Sciatic nerve (tissue), 2 donors: ENCODE measurements at regions not wholly inside any gene's neighbourhood (a gene's known extent, or its start where the extent isn't known, plus 50 kb on each side); places are given as distances from the start of the nearest gene placed in this dataset.
"Not testable (repeated sequence)": the region's sequence is repeated elsewhere in the genome, so short reads cannot be mapped to it uniquely, and the experiment has no call there.

Source experiments
- ATAC-seq: fragments of 200-7000 bp; cut with Tn5 transposase; one replicate; pipeline ENCODE4 v1.9.1; 2020; ENCODE audit warnings: mild to moderate bottlenecking, moderate library complexity
- DNase-seq: peaks from one replicate; pipeline ENCODE4 v3.0.0-alpha.2; 2020; ENCODE audit warnings: low spot score
- intact Hi-C: fragments of 100-400 bp; cut with DNase I; formaldehyde crosslinking; loops from one replicate; pipeline ENCODE4 v1.14.2; 2022
- donor health status: DM: no; HTN: no; CAD: no.
- donor health status: DM: no; HTN: no; CAD: no.

DNA sequence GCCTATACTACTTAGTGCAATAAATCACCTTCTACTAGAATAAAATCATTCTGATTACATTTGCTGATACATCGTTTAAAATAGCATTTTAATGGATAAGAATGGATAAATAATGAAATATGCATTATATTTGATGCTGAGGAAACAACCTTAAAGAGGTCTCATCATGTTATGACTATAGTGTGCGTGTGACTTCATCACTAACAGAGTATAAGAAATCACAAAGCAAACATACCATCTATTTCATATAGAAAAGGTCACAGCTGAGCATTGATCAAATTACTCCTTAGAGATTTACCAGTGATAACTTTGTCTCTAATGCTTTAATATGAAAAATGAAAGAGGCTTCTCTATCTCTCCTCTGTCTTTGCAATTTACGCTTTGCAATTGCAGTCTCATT lies 1620.3 kb upstream of the SLC10A2 start:
- no peak for DNase-seq
- intact Hi-C loops: no loop called here
- ATAC-seq: no peak

DNA sequence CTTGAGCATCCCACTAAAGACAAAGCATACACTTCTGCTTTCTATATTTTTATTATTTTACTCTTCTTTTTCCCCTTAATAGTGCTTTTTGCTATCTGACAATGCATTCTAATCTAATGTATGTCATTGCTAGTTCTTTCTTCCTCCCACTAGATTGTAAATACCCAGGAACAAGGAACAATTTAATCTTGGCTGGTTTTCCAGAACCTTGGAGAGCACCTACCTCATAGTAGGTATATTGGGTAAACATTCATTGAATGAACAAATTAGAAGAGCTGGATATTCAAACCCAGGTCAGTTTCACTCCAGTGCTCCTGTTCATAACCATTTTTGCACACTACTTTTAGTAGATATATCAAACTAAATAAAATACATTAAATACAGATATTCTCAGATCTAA lies 1617.6 kb upstream of the SLC10A2 start:
- ATAC-seq (no peak), DNase-seq (no peak)
- intact Hi-C loops: no loop called here

DNA sequence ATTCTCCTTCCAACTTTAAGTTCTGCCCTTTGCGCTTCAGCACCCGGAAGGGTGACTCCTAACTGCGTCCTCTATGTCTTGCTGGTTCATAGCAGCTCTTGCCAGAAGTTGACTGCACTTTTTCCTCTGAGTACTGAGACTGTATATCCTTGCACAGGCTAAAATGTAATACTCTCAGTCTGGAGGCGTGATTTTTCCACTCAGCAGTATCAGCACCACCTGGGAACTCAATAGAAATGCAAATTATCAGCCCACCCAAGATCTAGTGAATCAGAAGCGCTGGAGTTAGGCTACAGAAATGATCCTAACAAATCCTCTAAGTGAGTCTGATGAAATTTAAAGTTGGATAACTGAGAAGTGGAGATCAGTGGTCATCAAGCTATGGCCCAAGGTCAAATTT lies 1611.9 kb upstream of the SLC10A2 start:
- no peak for ATAC-seq

DNA sequence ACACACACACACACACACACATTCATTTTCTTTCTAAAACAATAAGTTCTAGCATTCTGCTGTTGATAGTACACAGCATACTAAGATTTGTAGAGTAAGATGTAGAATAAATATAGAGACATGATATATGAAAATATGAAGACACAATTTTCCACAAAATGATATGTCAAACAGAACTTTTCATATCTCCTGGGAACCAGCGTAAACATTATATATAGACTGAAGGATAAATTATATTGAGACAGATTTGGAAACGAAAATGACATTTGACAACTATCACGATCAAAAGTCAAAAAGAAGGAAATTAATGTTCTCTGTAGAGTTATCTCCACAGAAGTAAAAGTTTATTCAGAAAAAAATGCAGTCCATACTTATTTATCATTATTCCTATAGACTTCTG lies 1605.7 kb upstream of the SLC10A2 start:
- DNase-seq (no peak), ATAC-seq (no peak)
- intact Hi-C loops: no loop called here

More for the DNA sequence above, 1611.9 kb upstream of the SLC10A2 start:
- intact Hi-C loops: no loop called here
- DNase-seq: no peak

DNA sequence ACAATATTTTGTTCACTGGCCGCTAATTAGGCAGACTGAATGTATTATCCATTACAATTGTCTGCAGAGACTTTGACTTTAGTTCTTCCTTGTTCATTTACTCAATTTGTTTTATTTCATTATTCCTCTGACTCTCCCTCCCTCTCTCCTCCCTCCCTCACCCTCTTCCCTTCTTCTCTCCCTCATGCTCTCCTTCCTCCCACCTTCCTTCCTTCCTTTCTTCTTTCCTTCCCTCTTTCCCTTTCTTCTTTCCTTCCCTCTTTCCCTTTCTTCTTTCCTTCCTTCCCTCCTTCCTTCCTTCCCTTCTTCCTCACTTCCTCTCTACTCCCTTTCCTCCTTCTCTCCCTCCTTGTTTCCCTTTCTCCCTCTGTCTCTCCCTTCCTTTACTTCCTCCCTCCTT lies 1591.0 kb upstream of the SLC10A2 start:
- intact Hi-C loops: no loop called here
- no peak for DNase-seq
- ATAC-seq: no peak

DNA sequence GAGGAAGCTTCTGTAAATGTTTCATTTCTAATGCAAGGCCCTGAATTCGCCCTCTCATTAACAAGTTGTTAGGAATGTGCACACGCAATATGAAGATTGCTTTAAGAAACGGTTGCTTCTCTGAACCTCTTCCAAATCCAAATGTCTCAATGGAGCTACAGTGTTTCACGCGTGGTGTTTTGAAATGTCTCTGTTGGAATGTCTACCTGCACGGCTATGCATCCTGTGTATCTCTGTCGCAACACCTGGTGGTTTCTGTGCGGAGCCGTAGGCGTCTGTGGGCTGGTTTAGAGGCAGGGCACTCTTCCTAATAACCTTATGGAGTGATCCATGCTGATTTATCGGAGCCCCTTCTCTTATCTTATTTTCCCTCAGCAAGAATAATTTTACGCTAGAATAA lies 1584.2 kb upstream of the SLC10A2 start:
- no peak for DNase-seq
- no peak for ATAC-seq
- intact Hi-C loops: no loop called here

DNA sequence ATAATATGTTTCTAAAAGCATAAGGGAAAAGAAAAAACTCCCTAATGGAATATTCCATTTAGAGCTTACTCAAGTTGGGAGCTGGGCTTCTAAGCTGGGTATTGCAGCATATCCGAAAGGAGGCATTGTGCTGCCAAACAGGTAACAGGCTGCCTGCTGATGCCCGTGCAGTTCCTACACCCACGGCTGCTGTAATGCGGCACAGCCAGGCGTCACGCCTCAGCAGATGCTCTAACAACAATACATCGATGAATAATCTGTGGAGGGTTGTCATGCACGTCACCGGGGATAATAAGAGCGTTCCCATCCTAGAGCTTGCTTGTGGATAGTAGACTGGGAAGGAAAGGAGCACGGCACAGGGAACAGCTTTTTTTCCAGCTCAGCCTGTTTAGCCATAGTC lies 1582.1 kb upstream of the SLC10A2 start:
- ATAC-seq: no peak

DNA sequence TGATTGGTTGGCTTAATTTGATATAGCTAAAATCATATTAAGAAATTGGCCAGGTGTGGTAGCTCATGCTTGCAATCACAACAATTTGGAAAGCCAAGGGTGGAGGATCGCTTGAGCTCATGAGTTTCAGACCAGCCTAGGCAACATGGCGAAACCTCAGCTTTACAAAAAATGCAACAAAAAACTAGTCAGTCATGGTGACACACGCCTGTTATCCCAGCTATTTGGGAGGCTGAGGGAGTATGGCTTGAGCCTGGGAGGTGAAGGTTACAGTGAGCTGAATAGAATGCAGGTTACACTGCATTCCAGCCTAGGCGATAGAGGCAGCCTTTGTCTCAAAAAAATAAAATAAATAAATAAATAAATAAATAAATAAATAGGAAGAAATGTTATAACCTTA lies 1579.6 kb upstream of the SLC10A2 start:
- DNase-seq: no peak
- intact Hi-C loops: no loop called here
- no peak for ATAC-seq

More for the DNA sequence above, 1582.1 kb upstream of the SLC10A2 start:
- DNase-seq: no peak
- intact Hi-C loops: no loop called here

DNA sequence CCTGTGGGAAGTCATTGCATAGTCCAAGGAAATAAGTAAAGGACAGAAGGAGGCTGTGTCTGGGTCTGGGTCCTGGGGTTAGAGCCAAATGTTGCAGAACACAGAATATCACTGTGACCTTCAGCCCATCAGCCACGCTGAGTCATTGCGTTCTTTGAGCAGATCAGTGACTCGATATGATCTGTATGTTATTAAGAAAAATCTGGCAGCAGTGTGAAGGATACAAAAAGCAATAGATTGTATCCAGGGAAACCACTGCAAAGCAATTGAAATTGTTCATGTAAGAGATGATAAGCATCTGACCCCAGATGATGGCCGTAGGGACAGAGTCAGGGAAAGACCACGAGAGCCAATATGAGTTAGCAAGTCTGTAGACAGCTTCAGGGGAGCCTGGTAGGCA lies 1575.1 kb upstream of the SLC10A2 start:
- no peak for DNase-seq
- intact Hi-C loops: no loop called here
- ATAC-seq: no peak

DNA sequence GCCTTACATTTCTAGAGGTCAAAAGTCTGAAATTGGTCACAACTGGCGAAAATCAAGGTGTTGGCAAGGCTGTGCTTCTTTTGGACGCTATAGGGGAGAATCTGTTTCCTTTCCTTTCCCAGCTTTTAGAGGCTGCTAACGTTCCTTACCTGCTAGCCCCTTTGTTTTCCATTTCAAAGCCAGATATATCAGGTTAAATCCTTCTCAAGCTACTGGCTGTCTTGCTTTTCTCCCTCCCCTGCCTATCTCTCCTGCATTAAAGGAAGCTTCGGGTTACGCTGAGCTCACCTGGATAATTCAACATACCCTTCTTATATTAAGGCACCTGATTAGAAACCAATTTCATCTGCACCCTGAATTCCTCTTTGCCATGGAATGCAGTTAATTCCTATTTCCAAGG lies 1569.7 kb upstream of the SLC10A2 start:
- DNase-seq (no peak), ATAC-seq (no peak)
- intact Hi-C loops: no loop called here

DNA sequence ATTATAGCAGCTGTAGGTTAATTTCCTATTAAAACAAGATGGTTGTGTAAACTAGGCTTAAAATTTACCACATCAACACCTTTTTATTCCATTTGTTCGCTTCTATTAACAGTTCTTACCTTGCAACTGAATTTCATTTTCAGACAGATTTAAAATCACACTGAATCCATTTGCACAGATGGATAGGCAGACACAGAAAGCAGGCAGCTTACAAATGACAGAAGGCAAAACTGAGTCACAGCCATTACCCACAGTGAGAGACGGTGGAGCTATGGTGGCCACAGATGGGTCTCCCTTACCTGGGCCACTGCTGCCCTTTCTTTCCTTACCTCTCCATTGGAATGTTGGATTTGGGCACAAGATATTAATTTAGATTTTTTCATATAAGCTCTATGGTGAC lies 1567.8 kb upstream of the SLC10A2 start:
- intact Hi-C loops: no loop called here
- DNase-seq: no peak
- ATAC-seq: no peak

DNA sequence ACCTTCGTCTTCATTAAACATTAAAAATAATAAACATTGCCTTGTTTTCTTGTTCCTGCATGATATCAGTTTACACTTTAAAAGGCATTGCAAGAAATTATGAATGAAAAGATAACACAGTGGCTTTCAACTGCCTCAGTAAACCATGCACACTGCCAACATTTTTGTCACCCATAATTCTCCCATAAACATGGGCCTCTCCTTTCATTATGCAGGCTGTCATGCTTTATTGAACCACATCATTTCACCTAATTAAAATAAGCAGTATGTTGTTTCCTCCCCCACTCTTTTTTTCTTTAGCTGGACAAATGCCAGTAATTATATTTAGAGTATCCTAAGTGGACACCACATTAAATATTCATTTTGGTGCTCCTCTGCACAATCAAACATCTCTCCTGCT lies 1566.5 kb upstream of the SLC10A2 start:
- intact Hi-C loops: no loop called here
- DNase-seq: no peak
- ATAC-seq: no peak

DNA sequence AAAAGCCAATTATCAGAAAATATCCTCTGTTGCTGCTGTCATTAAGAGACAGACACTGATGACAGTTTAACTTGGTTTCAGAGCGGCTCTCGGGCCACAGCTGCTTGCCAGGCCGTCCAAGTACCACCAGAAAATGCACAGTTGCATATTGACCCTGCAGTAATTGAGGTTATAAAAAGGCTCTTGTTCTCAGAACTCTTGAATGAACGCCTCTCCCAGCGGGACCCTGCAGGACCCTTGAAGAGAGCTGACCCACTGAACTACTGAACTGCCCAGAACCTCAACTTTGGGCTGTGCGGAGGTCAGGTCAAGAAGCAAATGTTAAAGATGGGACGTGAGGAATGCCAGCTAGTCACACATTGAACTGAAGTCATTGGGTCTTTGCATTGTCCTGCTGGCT lies 1559.0 kb upstream of the SLC10A2 start:
- no peak for ATAC-seq
- intact Hi-C loops: no loop called here
- no peak for DNase-seq

DNA sequence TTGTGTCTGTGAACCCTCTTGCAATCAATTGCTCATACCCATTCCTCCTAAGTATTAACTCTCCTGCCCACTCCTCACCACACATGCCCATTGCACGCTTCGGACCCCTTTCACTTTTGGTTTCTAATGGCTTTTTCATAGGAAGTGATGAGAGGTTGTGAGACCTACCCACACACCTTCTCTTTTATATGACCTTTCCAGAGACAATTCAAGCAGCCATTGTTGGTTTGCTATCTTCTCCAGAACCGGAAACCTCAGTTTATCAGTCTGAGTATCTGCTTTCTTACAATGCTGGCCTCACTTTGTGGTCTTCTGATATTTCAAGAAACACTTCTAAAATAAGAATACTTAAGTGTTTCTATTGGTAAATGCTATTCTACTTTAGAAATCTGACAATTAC lies 1550.8 kb upstream of the SLC10A2 start:
- ATAC-seq: no peak
- no peak for DNase-seq
- intact Hi-C loops: no loop called here

DNA sequence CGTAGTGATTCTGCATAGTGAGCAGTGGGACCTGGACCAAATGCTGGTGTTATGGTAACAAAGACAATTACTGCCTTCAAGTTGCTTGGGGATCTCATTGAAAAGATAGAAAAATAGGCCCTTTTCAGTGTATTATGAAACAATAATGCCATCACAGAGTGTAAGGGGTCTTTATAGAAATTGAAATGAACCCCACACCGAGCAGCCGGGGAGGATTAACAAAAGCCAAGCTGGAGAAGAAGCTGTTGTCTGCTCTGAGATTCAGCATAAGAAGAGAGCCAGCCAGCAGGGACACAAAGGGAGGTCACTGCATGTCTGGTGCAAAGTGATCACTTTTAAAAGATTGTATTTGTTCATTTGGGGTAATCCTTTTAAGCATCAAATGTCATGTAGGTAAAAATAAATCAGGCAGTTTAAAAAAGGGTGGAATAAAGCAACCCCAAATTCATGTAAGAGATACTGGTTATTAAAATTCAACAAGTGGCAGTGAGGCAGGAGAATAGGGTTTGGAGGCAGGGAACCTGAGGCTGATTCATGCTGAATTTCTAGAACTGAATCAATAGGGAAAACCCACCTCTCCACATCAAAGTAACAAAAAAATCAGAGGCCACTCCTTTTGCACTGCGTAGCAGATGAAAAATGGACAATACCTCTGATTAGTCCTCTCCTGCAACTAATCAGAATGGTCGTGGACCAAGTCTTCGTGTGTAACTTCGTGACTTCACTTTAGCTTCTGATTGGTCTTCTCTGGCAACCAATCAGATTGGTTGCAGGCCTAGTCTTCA lies 1548.3 kb upstream of the SLC10A2 start:
- no peak for DNase-seq
- intact Hi-C loops: no loop called here
- no peak for ATAC-seq

DNA sequence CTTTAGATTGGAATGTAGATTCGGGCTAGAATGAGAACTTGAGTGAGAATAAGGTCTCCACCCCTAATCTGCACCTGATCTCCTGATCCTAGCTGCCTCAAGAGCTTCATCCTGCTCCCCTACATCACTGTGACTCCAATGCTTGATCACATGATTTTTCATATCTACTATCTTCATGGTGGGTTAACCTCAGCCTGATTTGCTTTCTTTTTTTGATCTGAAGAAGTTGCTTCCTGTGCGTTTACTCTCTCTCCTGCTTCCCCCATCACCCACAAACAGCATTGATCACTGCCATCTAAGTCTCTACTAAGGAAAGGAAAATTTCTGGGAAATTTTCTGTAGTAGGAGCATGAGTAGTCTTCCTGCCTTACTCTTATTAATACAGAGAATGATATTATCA lies 1542.1 kb upstream of the SLC10A2 start:
- no peak for DNase-seq
- ATAC-seq: no peak
- intact Hi-C loops: no loop called here

DNA sequence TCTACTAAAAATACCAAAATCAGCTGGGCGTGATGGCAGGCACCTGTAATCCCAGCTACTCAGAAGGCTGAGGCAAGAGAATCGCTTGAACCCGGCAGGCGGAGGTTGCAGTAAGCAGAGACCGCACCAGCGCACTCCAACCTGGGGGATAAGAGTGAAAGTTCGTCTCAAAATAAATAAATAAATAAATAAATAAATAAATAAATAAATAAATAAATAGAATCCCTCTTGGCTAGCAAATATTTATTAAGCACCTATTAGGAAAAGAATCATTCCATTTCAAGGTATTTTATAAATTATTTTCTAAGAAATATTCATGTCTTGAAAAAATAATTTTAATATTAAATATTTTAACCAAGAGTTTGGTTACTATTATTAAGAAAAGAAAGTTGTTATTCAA lies 1539.2 kb upstream of the SLC10A2 start:
- intact Hi-C loops, ATAC-seq, DNase-seq: not testable (repeated sequence)

DNA sequence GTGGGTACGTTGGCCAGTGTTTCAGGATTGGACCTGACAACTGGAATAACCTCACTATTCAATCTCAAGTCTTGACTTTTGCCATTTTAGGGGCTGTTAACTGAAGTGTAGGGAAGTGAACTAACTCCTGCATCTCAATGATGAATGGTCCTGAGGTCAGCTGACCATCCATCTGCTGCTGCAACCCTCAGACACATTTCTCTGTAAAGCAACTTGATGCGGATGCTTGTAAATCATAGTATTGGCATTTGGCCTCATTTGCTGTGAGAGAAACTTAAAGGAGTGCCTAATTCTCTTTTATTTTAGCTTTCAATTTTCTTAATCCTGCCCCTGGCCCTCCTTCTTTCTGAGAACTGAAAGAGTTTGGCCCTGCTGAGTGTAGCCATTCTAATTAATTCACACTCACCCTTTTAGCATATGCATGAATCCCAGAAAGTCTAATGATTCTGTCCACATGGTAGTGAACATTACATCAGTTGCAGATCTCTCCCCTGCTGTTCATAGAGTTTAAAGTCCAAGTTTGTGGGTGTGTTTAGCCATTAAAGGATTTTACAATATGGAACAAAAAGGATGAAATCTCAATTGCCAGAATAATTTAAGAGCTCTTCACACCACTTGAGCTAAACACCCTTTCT lies 1531.4 kb upstream of the SLC10A2 start:
- DNase-seq: no peak
- no peak for ATAC-seq
- intact Hi-C loops: no loop called here

DNA sequence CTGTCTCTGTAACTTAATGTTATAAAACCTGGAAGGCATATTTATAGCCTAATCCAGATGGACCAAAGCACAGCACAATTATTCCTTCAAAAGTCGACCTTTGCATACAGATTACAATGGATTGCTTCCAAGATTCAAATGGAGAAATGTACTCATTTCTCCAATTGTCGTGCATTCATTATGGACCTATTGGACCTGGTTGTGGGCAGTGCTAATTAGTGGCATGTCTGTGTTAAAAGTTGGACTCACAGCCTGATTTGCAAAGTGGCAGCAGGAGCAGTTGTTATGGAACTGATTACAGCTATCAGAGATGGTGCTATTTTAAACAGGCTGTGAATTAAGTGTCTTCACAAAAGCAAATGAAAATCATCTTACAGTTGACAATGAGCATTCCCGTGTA lies 1529.3 kb upstream of the SLC10A2 start:
- no peak for ATAC-seq

DNA sequence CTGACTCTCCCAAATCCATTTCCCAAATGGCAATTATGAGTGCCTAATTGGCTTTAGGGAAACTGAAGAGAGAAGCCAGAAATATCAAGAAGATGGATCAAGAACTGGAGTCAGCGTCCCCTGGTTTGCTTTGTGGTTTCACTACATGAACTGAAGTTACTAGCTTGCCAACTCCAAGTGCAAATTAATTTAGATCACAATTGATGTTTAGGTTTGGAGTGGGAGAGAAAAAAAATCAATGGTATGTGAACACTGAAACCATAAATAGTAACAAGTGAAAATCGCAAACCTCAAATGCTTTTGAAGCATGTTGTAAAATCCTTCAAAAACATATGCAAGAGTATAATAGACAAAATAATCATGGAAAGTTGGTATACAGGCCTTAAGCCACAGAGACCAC lies 1528.6 kb upstream of the SLC10A2 start:
- ATAC-seq (no peak), DNase-seq (no peak)
- intact Hi-C loops: no loop called here

More for the DNA sequence above, 1529.3 kb upstream of the SLC10A2 start:
- intact Hi-C loops: no loop called here
- no peak for DNase-seq

DNA sequence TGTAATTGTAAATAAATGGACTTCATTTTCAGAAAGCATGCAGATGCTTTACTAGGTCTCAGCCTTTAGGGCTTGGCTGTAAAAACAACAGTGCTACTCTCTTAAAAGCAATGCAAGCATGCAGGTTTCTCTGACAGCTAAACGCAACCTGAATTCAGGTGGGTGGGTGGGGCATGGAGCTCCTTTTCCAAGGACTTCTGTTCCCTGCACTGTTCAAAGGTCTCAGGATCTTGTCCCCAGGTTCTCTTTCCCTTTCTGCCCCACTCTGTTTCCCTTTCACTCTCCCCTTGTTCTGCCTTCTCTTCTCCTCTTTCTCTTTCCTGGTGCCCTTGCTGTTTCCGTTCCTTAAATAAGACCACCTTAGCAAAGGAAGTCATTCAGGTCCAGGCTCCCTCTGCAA lies 1527.5 kb upstream of the SLC10A2 start:
- intact Hi-C loops: no loop called here
- DNase-seq (no peak), ATAC-seq (no peak)
